ENCODE measurements at regions not wholly inside any gene's neighbourhood (a gene's known extent, or its start where the extent isn't known, plus 50 kb on each side); places are given as distances from the start of the nearest gene placed in this dataset.

DNA sequence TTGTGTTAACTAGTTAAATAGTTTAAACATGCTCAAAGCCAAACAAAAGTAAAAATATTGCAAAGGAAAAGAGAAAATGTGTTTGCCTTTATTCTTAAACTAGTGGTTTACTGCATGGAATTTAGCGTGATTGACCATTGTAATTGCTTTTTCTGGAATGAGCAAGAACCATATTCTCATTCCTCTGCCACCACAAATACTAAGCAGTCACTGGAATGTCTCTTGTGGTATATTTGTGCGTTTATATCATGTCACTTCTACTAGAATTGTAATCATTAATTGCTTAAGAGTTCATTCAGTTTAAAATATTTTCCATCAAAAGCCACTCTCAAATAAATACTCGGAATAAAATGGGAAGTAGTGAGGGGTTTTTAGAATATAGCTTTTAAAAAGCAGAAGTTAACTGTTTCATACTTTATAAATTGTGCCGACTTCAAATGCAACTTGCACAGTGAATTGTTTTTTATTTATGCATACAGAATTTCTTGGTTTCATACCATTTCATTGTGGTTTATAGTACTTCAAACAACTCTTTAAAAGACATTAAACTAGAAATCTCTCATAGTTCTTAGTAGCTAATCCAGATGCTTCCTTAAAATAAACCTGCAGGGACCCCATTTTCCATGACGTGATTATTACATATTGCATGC lies 288.1 kb downstream of the EPHA4 start:
- DNase-seq (ENCODE audit: low spot score), result no peak

GRCh38 chr2:221285148-221285547 lies 287.0 kb downstream of the EPHA4 start:
- DNase-seq (ENCODE audit: low spot score), result no peak

DNA sequence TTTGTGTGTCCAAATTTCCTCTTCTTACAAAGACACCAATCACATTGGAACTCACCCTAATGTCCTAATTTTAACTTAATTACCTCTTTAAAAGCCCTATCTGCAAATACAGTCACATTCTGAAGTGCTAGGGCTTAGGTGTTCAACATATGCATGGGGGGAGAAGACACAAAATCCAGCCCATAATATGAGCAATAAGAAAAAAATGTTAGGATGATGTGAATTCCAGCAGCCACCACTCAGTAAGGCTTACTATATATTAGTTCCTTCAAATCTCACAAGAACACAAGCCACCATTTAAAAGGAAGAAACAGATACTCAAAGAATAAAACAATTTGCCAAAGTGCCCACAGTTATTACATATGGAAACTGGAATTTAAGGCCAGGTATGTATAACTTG lies 285.7 kb downstream of the EPHA4 start:
- no peak for DNase-seq (ENCODE audit: low spot score)

GRCh38 chr2:221289389-221289788 lies 282.7 kb downstream of the EPHA4 start:
- DNase-seq (ENCODE audit: low spot score), result no peak

DNA sequence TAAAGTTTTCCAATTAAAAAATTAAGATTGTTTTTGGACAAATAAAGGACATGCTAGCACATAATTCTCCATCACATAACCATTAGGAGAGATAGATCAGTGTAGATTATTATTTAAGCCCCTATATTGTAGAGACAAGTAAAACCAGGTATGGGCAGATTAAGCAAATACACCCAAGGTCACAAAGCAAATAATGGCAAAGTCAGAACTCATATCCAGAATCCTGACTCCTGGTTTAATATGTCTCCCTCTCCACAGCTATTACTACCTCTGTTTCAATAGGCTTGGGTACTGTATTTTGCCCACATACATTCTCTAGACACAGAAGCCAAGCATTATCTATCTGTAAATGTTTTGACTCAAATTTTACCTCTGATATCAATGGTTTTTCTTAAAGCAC lies 282.3 kb downstream of the EPHA4 start:
- DNase-seq (ENCODE audit: low spot score), result no peak

DNA sequence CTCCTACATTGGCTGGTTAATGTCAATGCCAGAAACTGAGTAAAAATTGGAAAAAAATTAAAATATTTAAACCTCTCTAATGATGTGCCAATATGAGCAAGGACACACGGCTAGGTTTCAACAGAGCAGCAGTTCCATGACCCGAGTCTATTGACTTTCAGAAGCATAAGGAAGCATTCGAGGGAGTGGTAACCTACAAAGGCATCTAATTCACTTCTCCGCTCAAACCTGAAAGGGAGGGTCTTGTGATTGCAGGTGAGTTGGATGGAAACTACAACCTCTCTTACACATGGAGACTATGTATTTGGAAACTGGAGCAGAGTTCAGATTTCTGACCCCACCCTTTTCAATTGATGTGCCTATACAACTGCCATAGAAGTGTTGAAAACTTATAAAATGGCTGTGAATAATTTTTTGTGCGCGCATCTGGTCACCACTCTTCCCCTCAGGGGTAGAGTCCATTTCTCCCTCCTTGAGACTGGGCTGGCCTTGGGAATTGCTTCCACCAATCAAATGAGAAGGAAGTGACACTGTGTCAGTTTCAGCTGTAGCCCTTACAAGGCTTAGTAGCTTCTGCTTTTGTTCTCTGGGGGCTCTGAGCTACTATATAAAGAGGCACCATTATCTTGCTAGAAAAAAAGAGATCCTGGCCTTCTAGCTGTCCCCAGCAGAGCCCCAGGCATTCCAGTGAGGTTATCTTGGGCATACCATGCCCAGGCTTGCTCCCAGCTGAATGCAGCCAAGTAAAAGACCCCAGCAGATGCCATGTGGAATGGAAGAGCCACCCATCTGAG lies 278.0 kb downstream of the EPHA4 start:
- no peak for DNase-seq (ENCODE audit: low spot score)

- no peak for DNase-seq (ENCODE audit: low spot score)
Observed at GRCh38 chr2:221304916-221305315, 267.2 kb downstream of the EPHA4 start.

DNA sequence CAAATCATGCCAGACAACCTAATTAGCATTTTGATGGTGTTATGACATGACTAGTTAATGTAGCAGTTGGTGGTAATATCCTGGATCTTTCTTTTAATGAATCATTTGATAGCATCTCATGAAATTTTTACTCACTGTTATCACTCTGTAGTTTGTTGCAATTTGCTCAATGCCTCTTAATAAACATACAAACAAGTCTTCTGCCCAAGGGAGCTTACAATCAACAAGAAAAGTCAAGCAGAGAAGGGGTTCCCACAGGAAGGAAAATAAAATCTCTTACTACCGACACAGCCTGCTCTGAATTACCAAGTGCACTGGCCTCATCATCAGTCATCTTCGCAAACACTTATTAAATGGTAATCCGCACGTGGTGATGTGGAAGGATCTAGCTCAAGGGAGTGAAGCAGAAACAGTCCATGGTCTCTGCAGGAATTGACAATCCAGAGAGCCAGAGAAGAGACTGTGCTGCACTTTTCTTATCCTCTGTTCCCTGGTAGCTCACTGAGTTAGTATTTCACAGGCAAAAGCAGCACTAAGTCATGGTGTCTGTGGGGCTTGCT lies 263.5 kb downstream of the EPHA4 start:
- DNase-seq (ENCODE audit: low spot score), result no peak

- no peak for DNase-seq (ENCODE audit: low spot score)
Observed at GRCh38 chr2:221309892-221310583, 262.1 kb downstream of the EPHA4 start.

- DNase-seq (ENCODE audit: low spot score), result no peak
Observed at GRCh38 chr2:221310730-221311129, 261.4 kb downstream of the EPHA4 start.

GRCh38 chr2:221312634-221313033 lies 259.5 kb downstream of the EPHA4 start:
- DNase-seq (ENCODE audit: low spot score), result no peak

DNA sequence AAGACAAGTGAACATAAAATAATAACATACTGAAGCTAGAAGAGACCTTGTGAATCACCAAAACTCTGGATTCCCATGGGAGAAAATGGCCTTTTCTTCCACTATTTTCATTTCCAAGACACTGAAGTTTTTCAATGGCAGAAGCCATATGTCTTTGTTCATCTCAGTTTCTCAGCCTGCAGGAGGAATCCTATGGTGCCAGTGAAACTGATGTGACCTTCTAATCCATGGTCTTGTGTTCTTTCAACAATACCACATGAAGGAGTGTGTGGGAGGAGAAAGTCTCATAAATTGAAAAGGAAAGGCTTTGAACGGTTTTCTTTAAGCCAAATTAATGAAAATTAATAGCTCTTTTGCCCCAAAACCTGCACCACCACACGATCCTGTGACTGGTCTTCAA lies 257.3 kb downstream of the EPHA4 start:
- DNase-seq (ENCODE audit: low spot score), result no peak

DNA sequence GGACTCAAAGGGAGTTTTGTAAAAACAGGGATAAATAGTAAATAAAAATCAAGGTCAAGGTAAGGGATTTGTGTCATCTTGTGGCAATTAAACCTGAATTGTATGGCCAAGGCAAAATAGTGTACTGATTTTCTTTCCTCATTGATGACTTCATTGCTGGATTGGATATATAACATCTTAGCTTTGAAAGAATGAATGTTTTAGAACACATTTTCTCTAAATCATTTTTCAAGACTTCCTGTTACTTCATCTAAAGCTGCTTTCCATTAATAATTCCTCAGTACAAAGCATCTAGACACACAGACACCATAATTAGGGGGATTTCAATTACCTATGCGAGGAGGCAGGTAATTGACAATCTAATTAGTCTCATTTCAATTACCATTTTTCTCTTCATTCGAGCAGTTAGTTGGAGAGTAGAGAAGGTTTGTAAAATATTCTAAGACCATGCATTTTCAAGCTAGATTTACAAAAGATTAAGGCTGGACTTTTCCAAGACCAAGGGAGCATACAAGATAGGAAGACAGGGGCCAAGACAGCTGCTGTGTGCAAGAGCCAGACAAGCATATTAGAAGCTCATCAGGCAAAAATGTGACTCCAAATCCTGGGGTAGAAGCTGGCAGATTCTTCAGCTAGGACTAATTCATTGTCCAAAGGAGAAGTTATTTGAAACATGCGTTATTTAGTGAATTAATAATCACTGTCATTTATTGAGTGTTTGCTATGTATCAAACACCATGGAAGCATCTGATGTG lies 253.6 kb downstream of the EPHA4 start:
- no peak for DNase-seq (ENCODE audit: low spot score)

GRCh38 chr2:221322741-221323140 lies 249.4 kb downstream of the EPHA4 start:
- no peak for DNase-seq (ENCODE audit: low spot score)

- no peak for DNase-seq (ENCODE audit: low spot score)
Observed at GRCh38 chr2:221323513-221323912, 248.6 kb downstream of the EPHA4 start.

- DNase-seq (ENCODE audit: low spot score), result no peak
Observed at GRCh38 chr2:221330436-221330835, 241.7 kb downstream of the EPHA4 start.

DNA sequence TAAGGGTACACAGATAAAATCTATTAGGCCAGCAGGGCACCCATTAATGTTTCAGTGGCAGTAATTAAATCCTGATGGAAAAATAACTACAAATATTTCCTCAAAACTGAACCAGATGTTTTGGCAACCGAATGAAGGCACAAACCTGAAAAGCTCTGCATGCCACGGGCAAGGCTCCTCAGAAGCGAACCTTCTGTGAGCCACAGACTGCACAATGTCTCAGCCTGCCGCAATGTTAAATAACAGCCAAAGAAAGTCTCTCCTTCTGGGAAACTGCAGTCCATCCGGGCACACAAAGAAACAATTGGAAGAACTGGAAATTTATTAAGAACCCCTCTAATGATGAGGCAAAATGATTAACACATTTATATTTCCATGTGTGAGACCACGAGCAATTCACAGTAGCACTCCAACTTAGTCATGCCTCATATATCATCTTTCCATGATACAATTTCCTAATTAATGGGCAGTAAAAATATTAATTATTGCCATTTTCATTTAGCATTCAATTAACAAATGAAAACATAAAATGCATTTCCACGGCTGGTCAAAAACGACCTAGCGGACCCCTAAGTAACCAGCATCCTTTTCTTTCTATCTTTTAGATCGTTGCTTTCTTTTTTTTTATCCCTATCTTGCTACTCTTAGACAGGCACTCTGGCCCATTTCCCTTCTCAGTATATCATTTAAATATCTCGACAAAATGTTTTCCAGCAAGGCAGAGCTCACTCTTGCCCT lies 237.5 kb downstream of the EPHA4 start:
- no peak for DNase-seq (ENCODE audit: low spot score)

- DNase-seq (ENCODE audit: low spot score), result no peak
Observed at GRCh38 chr2:221335219-221335752, 236.8 kb downstream of the EPHA4 start.

- DNase-seq (ENCODE audit: low spot score), result no peak
Observed at GRCh38 chr2:221336967-221337366, 235.1 kb downstream of the EPHA4 start.

- DNase-seq (ENCODE audit: low spot score), result peak; percentile 24
Observed at GRCh38 chr2:221337957-221338685, 234.0 kb downstream of the EPHA4 start.

Measured in Ammon's horn (tissue), 1 donor.